SK-N-SH (cell line): ENCODE measurements at regions not wholly inside any gene's neighbourhood (a gene's known extent, or its start where the extent isn't known, plus 50 kb on each side); places are given as distances from the start of the nearest gene placed in this dataset.

Source experiments
- CTCF ChIA-PET: fragments of 300-600, 350-600 bp; formaldehyde crosslinking; extraction: SDS; loops from one replicate; lab custom pipeline; 2021; lab: Yijun Ruan, JAX
- POLR2A ChIA-PET: fragments of 350-600 bp; sonication (Branson Sonifier 250); formaldehyde crosslinking; extraction: SDS; loops from one replicate; lab custom pipeline; 2020; ENCODE audit warnings: antibody characterized with exemption, inconsistent platforms; lab: Yijun Ruan, JAX
- DNase-seq: peaks from one replicate; pipeline ENCODE4 v3.0.0; 2012
- H2AFZ ChIP-seq: fragments of 200-600 bp; sonication (generic); 2 replicates; pipeline ENCODE4 v1.8.1; 2016; ENCODE audit warnings: antibody characterized with exemption, mild to moderate bottlenecking, low read depth
- H3F3A ChIP-seq: fragments of 200-600 bp; sonication (generic); replicated peaks from 2 replicates; pipeline ENCODE3; 2016; ENCODE audit warnings: antibody characterized with exemption, mild to moderate bottlenecking; ENCODE audit not compliant: insufficient read depth
- H3K27ac ChIP-seq, 2 experiments: fragments of 200-500 bp in 1 of 2; fragments of 200-600 bp in 1 of 2; sonication (Bioruptor generic) in 1 of 2; sonication (generic), shearing (Covaris generic) in 1 of 2; 2 replicates each; pipeline versions ENCODE4 v1.5.1 to v1.6.1; 2014 to 2016; ENCODE audit warnings: low read depth in 2 of 2, inconsistent platforms in 1 of 2, low read length in 1 of 2, mild to moderate bottlenecking in 1 of 2, mixed read lengths in 1 of 2
- H3K27me3 ChIP-seq: fragments of 200-600 bp; sonication (generic), shearing (Covaris generic); 2 replicates; pipeline ENCODE4 v1.6.1; 2016; ENCODE audit warnings: mixed run types; ENCODE audit not compliant: insufficient read depth
- H3K36me3 ChIP-seq, 2 experiments: fragments of 200-500 bp in 1 of 2; fragments of 200-600 bp in 1 of 2; sonication (Bioruptor generic) in 1 of 2; sonication (generic) in 1 of 2; replicated peaks in 1 of 2; 2 replicates each; pipeline versions ENCODE3 to v1.5.1; 2014 to 2016; ENCODE audit warnings: low read length in 1 of 2, mild to moderate bottlenecking in 1 of 2; ENCODE audit not compliant: insufficient read depth in 2 of 2, control insufficient read depth in 1 of 2
- H3K4me1 ChIP-seq, 2 experiments: fragments of 200-500 bp in 1 of 2; fragments of 200-600 bp in 1 of 2; sonication (Bioruptor generic) in 1 of 2; sonication (generic), shearing (Covaris generic) in 1 of 2; 2 replicates each; pipeline versions ENCODE4 v1.5.1 to v1.6.1; 2014 to 2016; ENCODE audit warnings: low read depth in 1 of 2, low read length in 1 of 2, mixed run types in 1 of 2; ENCODE audit not compliant: insufficient read depth in 2 of 2, control insufficient read depth in 1 of 2
- H3K4me2 ChIP-seq: fragments of 200-600 bp; sonication (generic), shearing (Covaris generic); 2 replicates; pipeline ENCODE4 v1.6.1; 2017; ENCODE audit warnings: mixed run types
- H3K4me3 ChIP-seq, 2 experiments: fragments of 200-500 bp in 1 of 2; fragments of 200-600 bp in 1 of 2; sonication (Bioruptor generic) in 1 of 2; sonication (generic), shearing (Covaris generic) in 1 of 2; 2 replicates each; pipeline versions ENCODE4 v1.5.1 to v1.8.1; 2014 to 2016; ENCODE audit warnings: low read depth in 2 of 2, inconsistent platforms in 1 of 2, low read length in 1 of 2, mild to moderate bottlenecking in 1 of 2, mixed read lengths in 1 of 2, moderate library complexity in 1 of 2
- H3K79me2 ChIP-seq: fragments of 200-600 bp; sonication (generic); 2 replicates; pipeline ENCODE4 v1.8.1; 2017; ENCODE audit warnings: mild to moderate bottlenecking; ENCODE audit not compliant: insufficient read depth
- H3K9ac ChIP-seq: fragments of 200-600 bp; sonication (generic); 2 replicates; pipeline ENCODE4 v1.6.1; 2017; ENCODE audit warnings: mixed run types
- H3K9me2 ChIP-seq: fragments of 200-600 bp; sonication (generic); 2 replicates; pipeline ENCODE4 v1.6.1; 2017; ENCODE audit warnings: mixed run types
- H3K9me3 ChIP-seq: fragments of 200-600 bp; sonication (generic); 2 replicates; pipeline ENCODE4 v1.6.1; 2017; ENCODE audit warnings: mixed run types, mild to moderate bottlenecking, moderate library complexity
- H4K20me1 ChIP-seq: fragments of 200-600 bp; sonication (generic); 2 replicates; pipeline ENCODE4 v1.6.1; 2017; ENCODE audit warnings: mild to moderate bottlenecking, mixed run types; ENCODE audit not compliant: insufficient read depth
- CTCF ChIP-seq: fragments of 200-600 bp; sonication (generic); IDR thresholded peaks from 2 replicates; pipeline ENCODE4 v1.6.1; 2017; ENCODE audit warnings: antibody characterized with exemption, mild to moderate bottlenecking, moderate library complexity
- ELF1 ChIP-seq: IDR thresholded peaks from 2 replicates; pipeline ENCODE4 v1.4.0; 2012
- EP300 ChIP-seq, 2 experiments: IDR thresholded peaks; 2 replicates each; pipeline versions ENCODE4 v1.4.0 to v1.6.1; 2012; ENCODE audit warnings: borderline replicate concordance in 1 of 2, low read depth in 1 of 2, low read length in 1 of 2
- EZH2phosphoT487 ChIP-seq: fragments of 200-600 bp; sonication (generic); IDR thresholded peaks from 2 replicates; pipeline ENCODE4 v1.6.1; 2017; ENCODE audit warnings: low read depth, mixed run types, mild to moderate bottlenecking, antibody characterized with exemption, moderate library complexity, borderline replicate concordance
- FOXJ3 ChIP-seq: sonication (generic); formaldehyde crosslinking; IDR thresholded peaks from 2 replicates; pipeline ENCODE4 v1.5.1; 2020; ENCODE audit warnings: mild to moderate bottlenecking, missing genetic modification reagents
- FOXM1 ChIP-seq: IDR thresholded peaks from 2 replicates; pipeline ENCODE4 v1.4.0; 2012; ENCODE audit warnings: low read depth, mild to moderate bottlenecking
- GABPA ChIP-seq: IDR thresholded peaks from 2 replicates; pipeline ENCODE4 v1.4.0; 2012; ENCODE audit warnings: low read depth, mild to moderate bottlenecking
- IRF3 ChIP-seq: fragments of 150-350 bp; IDR thresholded peaks from 2 replicates; pipeline ENCODE4 v1.6.1; 2016; ENCODE audit warnings: mild to moderate bottlenecking, low read depth, low read length
- JUND ChIP-seq: IDR thresholded peaks from 2 replicates; pipeline ENCODE4 v1.4.0; 2012
- MAX ChIP-seq: IDR thresholded peaks from 2 replicates; pipeline ENCODE4 v1.4.0; 2012; ENCODE audit warnings: low read depth
- MEF2A ChIP-seq: IDR thresholded peaks from 2 replicates; pipeline ENCODE4 v1.4.0; 2012; ENCODE audit warnings: low read depth, borderline replicate concordance
- NRF1 ChIP-seq: IDR thresholded peaks from 2 replicates; pipeline ENCODE4 v1.6.1; 2012; ENCODE audit warnings: low read depth, mild to moderate bottlenecking, low read length
- RAD21 ChIP-seq: IDR thresholded peaks from 2 replicates; pipeline ENCODE4 v1.6.1; 2012; ENCODE audit warnings: mild to moderate bottlenecking, low read length
- RCOR1 ChIP-seq: fragments of 150-350 bp; IDR thresholded peaks from 2 replicates; pipeline ENCODE4 v1.6.1; 2017; ENCODE audit warnings: antibody characterized with exemption, low read length
- WGBS: methylation state at CpG from one replicate; pipeline ENCODE4 v1.1.6; 2017; ENCODE audit warnings: low lambda C conversion rate; 5-methylcytosine and 5-hydroxymethylcytosine counted together

- TF ChIP-seq MEF2A = no peak
- no peak for TF ChIP-seq MAX
- no peak for TF ChIP-seq IRF3
- no peak for TF ChIP-seq EP300 (IDR thresholded peaks at IDR 0.05; ENCODE audit: borderline replicate concordance in 1 of 2, low read depth in 1 of 2, low read length in 1 of 2)
- TF ChIP-seq ELF1 = no peak
- TF ChIP-seq CTCF = no peak
- TF ChIP-seq EZH2phosphoT487 = no peak
These were observed 131.6 kb downstream of the PTGER3 start (continued) for GRCh38 chr1:70916034-70916427.

- H3K9me3 ChIP-seq = peaks cover 13% of the 10 kb centered on the region; the same call in 1 of the 2 replicates
- H3K9ac ChIP-seq = no peak overlapping the region
- no peak overlapping the region for H3K27ac ChIP-seq
- no peak overlapping the region for H2AFZ ChIP-seq
- DNase-seq = no peak
- H3K4me1 ChIP-seq = no peaks in the 10 kb centered on the region
- H3K27me3 ChIP-seq = no peaks in the 10 kb centered on the region
- H3K36me3 ChIP-seq = no peaks in the 10 kb centered on the region
- 65% methylated on average over 1 of the region's 1 CpG for WGBS
- POLR2A ChIA-PET = no interaction called here
- H3K79me2 ChIP-seq = no peaks in the 10 kb centered on the region
- no peaks in the 10 kb centered on the region for H4K20me1 ChIP-seq
- TF ChIP-seq RCOR1 = no peak
- TF ChIP-seq GABPA = no peak
- TF ChIP-seq RAD21 = no peak
- TF ChIP-seq FOXJ3 = no peak
- no peak for TF ChIP-seq NRF1
- TF ChIP-seq IRF3 = no peak
- no peak for TF ChIP-seq JUND
- no peak for TF ChIP-seq FOXM1
- no peaks in the 10 kb centered on the region for H3K9me2 ChIP-seq
- no peaks in the 10 kb centered on the region for H3F3A ChIP-seq
- no peak overlapping the region for H3K4me2 ChIP-seq
- CTCF ChIA-PET = interaction anchor here (1.0 kb wide), 1 partner anchor 24 kb away, joined by 3 read pairs; no protein-coding TSS in a partner anchor
- H3K4me3 ChIP-seq = no peak overlapping the region
These were observed 127.8 kb downstream of the PTGER3 start for GRCh38 chr1:70919706-70920323.
